Pancreas (tissue), 10 donors: ENCODE measurements at regions not wholly inside any gene's neighbourhood (a gene's known extent, or its start where the extent isn't known, plus 50 kb on each side); places are given as distances from the start of the nearest gene placed in this dataset.

Source experiments
- ATAC-seq, 4 donors: fragments of 200-7000 bp; cut with Tn5 transposase; one replicate each; pipeline versions ENCODE4 v1.8.0 to v1.9.1; 2020; ENCODE audit warnings: mild to moderate bottlenecking in 4 of 4, moderate library complexity in 4 of 4
- DNase-seq, 6 donors: peaks; one replicate each; pipeline ENCODE4 v3.0.0-alpha.2; 2020
- FAIRE-seq: peaks from 2 replicates; lab custom pipeline; 2012; peaks lifted over from hg19 to GRCh38; lab: Jason Lieb, UNC
- H3K27ac ChIP-seq, 4 donors: fragments of 200-600 bp; sonication (generic); 1 replicate in 3 of 4; 2 replicates in 1 of 4; pipeline versions ENCODE4 v1.5.0 to v1.8.0; 2020
- H3K27me3 ChIP-seq, 4 donors: fragments of 200-600 bp; one replicate each; pipeline ENCODE4 v1.8.0; 2021
- H3K36me3 ChIP-seq, 3 donors: fragments of 200-600 bp; sonication (generic) in 1 of 3; one replicate each; pipeline versions ENCODE4 v1.5.0 to v1.8.0; 2020 to 2021
- H3K4me1 ChIP-seq, 3 donors: fragments of 200-600 bp; one replicate each; pipeline ENCODE4 v1.8.0; 2021
- H3K4me3 ChIP-seq, 4 donors: fragments of 200-600 bp; sonication (generic) in 2 of 4; one replicate each; pipeline versions ENCODE4 v1.5.0 to v1.8.0; 2020 to 2021
- H3K9me3 ChIP-seq, 4 donors: fragments of 200-600 bp; one replicate each; pipeline ENCODE4 v1.8.0; 2021
- WGBS, 2 donors: extraction: QIAGEN DNeasy Blood & Tissue Kit; methylation state at CpG; one replicate each; pipeline ENCODE4 v1.1.7; 2013; 5-methylcytosine and 5-hydroxymethylcytosine counted together
- intact Hi-C, 3 donors: fragments of 100-400 bp; cut with DNase I; formaldehyde crosslinking; loops; one replicate each; pipeline versions ENCODE4 v1.11.1 to v1.14.2; 2022
- TF ChIP-seq, protein P1 (sequence below), 4 donors: fragments of 200-600 bp; sonication (generic) in 3 of 4; IDR thresholded peaks; one replicate each; pipeline versions ENCODE4 v1.5.0 to v1.8.0; 2021; ENCODE audit warnings: antibody characterized with exemption in 4 of 4
- donor health status: healthy with polysubstance abuse.
- donor health status: DM: no; HTN: no; CAD: no; lungs with moderate emphysema.
- donor health status: DM: no; HTN: no; CAD: no.
- donor health status: control.
- donor health status: control.
- donor health status: Bipolar disorder and iron deficiency.
- donor health status: DM: yes; HTN: yes; CAD: no.
- donor health status: DM: no; HTN: no; CAD: no.
- donor health status: DM: no; HTN: no; CAD: no.
- donor health status: DM: yes; HTN: yes; CAD: no.

DNA sequence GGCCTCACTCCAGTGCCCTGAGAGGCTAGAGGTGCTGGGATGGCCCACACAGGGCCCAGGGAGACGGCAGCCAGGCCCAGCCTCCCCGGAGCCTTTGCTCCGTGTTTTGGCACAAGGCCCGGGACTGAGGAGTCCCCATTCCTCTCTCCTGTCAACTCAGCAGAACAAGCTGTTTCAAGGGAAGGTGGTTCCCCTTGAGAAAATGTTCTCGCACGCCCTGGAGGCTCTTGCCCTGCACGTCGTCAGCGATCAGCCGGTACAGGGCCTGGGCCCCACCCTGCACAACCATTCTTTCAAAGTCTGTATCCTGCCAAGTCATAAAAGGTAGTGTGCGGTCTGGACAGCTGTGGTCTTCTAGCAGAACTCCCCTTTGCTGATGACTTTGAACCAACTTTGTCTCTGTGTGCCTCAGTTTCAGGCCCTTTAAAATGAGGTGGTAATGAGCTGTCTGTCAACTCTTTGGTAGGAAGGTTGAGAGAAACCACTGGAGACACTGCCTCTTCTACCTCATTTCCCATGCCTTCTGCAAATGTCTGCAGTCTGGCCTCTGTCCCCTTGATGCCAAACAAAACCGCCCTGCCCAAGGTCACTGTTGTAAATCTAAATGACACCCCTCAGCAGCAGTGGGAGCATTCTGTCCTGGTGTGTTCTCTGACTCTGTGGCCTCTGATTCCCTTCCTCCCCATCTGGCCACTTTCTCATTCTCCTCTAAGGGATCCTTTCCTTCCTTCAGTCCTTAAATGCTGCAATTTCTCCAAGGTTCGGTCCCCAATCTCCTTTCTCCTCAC lies 138.6 kb upstream of the JUN start:
- peak; percentile 81 to 90 (median 86) for ATAC-seq
- no peak for FAIRE-seq
- intact Hi-C loops, result no loop called here
- TF ChIP-seq, protein P1, sequence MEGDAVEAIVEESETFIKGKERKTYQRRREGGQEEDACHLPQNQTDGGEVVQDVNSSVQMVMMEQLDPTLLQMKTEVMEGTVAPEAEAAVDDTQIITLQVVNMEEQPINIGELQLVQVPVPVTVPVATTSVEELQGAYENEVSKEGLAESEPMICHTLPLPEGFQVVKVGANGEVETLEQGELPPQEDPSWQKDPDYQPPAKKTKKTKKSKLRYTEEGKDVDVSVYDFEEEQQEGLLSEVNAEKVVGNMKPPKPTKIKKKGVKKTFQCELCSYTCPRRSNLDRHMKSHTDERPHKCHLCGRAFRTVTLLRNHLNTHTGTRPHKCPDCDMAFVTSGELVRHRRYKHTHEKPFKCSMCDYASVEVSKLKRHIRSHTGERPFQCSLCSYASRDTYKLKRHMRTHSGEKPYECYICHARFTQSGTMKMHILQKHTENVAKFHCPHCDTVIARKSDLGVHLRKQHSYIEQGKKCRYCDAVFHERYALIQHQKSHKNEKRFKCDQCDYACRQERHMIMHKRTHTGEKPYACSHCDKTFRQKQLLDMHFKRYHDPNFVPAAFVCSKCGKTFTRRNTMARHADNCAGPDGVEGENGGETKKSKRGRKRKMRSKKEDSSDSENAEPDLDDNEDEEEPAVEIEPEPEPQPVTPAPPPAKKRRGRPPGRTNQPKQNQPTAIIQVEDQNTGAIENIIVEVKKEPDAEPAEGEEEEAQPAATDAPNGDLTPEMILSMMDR (IDR thresholded peaks at IDR 0.05), result no peak
- Histone ChIP-seq H3K36me3 (no peaks in the 10 kb centered on the region), H3K27ac (peak overlapping the region in 3 of 4 donors; percentile 4 to 31 (median 28)), H3K9me3 (no peaks in the 10 kb centered on the region), H3K4me3 (no peak overlapping the region), H3K4me1 (peaks cover 0 to 7% (median 0%) of the 10 kb centered on the region in 3 donors), H3K27me3 (no peaks in the 10 kb centered on the region)
- WGBS, 2 donors, result 43 to 46% methylated on average over 13 of the region's 13 CpGs
- DNase-seq, result peak; percentile 41 to 81 (median 62)

DNA sequence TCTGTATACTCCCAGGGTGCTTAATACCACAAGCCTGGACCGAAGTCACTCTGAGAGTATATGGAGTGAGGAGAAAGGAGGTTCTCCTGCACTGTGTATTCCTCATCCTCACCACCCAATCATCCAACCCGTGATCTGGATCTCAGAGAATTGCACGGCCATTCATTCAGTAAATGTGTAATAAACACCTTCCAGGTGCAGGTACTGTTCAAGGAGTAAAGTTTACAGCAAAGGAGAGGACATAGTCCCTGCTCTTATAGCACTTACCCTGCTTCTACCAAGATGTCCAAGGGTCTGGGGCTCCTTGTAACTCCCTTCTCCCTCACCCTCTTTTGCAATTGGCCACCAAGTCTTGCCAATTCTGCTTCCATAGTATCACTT lies 139.2 kb upstream of the JUN start:
- Histone ChIP-seq H3K4me3 (no peak overlapping the region), H3K4me1 (peaks cover 0 to 7% (median 0%) of the 10 kb centered on the region in 3 donors), H3K27ac (no peak overlapping the region), H3K36me3 (no peaks in the 10 kb centered on the region), H3K9me3 (no peaks in the 10 kb centered on the region), H3K27me3 (no peaks in the 10 kb centered on the region)
- ATAC-seq, result peak in 1 of 4 donors; percentile 14
- DNase-seq, result no peak
- intact Hi-C loops, result no loop called here
- TF ChIP-seq, protein P1 (IDR thresholded peaks at IDR 0.05), result no peak
- WGBS, 2 donors, result 87 to 89% methylated on average over 3 of the region's 3 CpGs
- FAIRE-seq, result no peak

DNA sequence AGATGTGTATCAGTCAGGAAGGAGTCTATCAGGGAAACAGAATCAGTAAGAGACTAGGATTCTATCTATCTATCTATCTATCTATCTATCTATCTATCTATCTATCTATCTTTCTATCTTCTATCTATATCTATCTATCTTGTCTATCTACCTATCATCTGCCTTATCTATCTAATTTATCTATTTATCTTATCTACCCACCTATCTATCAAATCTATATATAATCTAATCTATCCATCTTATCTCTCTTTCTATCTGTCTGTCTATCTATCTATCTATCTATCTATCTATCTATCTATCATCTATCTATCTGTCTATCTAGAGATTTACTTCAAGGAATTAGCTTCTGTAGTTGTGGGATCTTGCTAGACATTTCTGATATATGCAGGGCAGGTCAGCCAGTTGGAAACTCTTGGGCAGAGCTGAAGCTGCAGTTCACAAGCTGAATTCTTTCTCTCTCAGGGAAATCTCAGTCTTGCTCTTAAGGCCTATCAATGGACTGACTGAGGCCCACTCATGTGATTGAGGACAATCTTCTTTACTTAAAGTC lies 140.2 kb upstream of the JUN start:
- Histone ChIP-seq H3K4me1 (peaks cover 0 to 7% (median 0%) of the 10 kb centered on the region in 3 donors), H3K27me3 (no peaks in the 10 kb centered on the region), H3K36me3 (no peaks in the 10 kb centered on the region), H3K9me3 (no peaks in the 10 kb centered on the region), H3K4me3 (no peak overlapping the region), H3K27ac (no peak overlapping the region)
- ATAC-seq (no peak), FAIRE-seq (no peak), DNase-seq (no peak)
- intact Hi-C loops, result no loop called here
- TF ChIP-seq, protein P1 (IDR thresholded peaks at IDR 0.05), result no peak

DNA sequence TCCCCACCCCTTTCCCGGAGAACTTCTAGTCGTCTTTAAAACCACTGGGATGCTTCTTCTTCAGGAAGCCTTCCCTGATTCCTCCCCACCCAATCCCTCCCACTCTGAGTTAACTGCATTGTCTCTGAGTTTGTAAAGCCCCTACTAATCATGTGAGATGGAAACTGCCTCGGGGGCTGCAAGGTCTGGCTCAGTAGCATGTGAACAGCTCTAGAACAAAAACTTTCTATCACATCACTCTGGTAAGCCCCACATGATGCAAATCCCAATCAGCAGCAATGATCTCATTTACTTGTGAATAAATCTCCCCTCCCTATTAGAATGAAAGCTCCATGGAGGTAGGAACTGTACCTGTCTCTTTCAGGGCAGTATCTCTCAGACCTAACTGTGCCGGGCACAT lies 141.0 kb upstream of the JUN start:
- intact Hi-C loops, result no loop called here

More for the DNA sequence above, 141.0 kb upstream of the JUN start:
- Histone ChIP-seq H3K36me3 (no peaks in the 10 kb centered on the region), H3K4me1 (peaks cover 0 to 7% (median 0%) of the 10 kb centered on the region in 3 donors), H3K9me3 (no peaks in the 10 kb centered on the region), H3K27ac (no peak overlapping the region), H3K27me3 (no peaks in the 10 kb centered on the region), H3K4me3 (no peak overlapping the region)
- FAIRE-seq (no peak), ATAC-seq (no peak), DNase-seq (no peak)
- 89 to 90% methylated on average over 4 of the region's 4 CpGs for WGBS, 2 donors
- TF ChIP-seq, protein P1 (IDR thresholded peaks at IDR 0.05), result no peak
